ENCODE measurements at regions not wholly inside any gene's neighbourhood (a gene's known extent, or its start where the extent isn't known, plus 50 kb on each side); places are given as distances from the start of the nearest gene placed in this dataset.

- H3K9me3 ChIP-seq, result no peaks in the 10 kb centered on the region
- ATAC-seq, result no peak
- H3K4me3 ChIP-seq, result no peak overlapping the region
- H3K4me1 ChIP-seq, result no peaks in the 10 kb centered on the region
- H3K27me3 ChIP-seq, result peaks cover 33% of the 10 kb centered on the region
- no peaks in the 10 kb centered on the region for H3K36me3 ChIP-seq
- 90 to 94% methylated on average over 2 to 9 of the region's 13 CpGs for WGBS, 2 donors (ENCODE audit: low coverage in 1 of 2)
- TF ChIP-seq CTCF (IDR thresholded peaks at IDR 0.05) (no peak), POLR2AphosphoS5 (IDR thresholded peaks at IDR 0.05) (no peak), EP300 (IDR thresholded peaks at IDR 0.05) (no peak), POLR2A (IDR thresholded peaks at IDR 0.05) (no peak)
- H3K27ac ChIP-seq, result no peak overlapping the region
Observed at GRCh38 chr2:241996100-241996499, 126.6 kb downstream of the RTP5 start.

- Histone ChIP-seq H3K4me3 (no peak overlapping the region), H3K4me1 (no peaks in the 10 kb centered on the region), H3K27ac (no peak overlapping the region), H3K9me3 (no peaks in the 10 kb centered on the region), H3K27me3 (peaks cover 33% of the 10 kb centered on the region), H3K36me3 (no peaks in the 10 kb centered on the region)
- ATAC-seq, result no peak
- TF ChIP-seq POLR2A (IDR thresholded peaks at IDR 0.05) (no peak), EP300 (IDR thresholded peaks at IDR 0.05) (no peak), CTCF (IDR thresholded peaks at IDR 0.05) (no peak), POLR2AphosphoS5 (IDR thresholded peaks at IDR 0.05) (no peak)
- WGBS, 2 donors (ENCODE audit: low coverage in 1 of 2), result 75 to 88% methylated on average over 4 to 12 of the region's 16 CpGs
Observed at GRCh38 chr2:241997017-241997416, 127.5 kb downstream of the RTP5 start.

GRCh38 chr2:241999184-241999583 is 129.7 kb downstream of the RTP5 start:
- WGBS, 2 donors (ENCODE audit: low coverage in 1 of 2), result 60 to 72% methylated on average over 1 to 3 of the region's 16 CpGs
- Histone ChIP-seq H3K9me3 (no peaks in the 10 kb centered on the region), H3K4me1 (no peaks in the 10 kb centered on the region), H3K27me3 (peaks cover 24% of the 10 kb centered on the region), H3K36me3 (no peaks in the 10 kb centered on the region), H3K4me3 (no peak overlapping the region), H3K27ac (no peak overlapping the region)
- TF ChIP-seq POLR2AphosphoS5 (IDR thresholded peaks at IDR 0.05) (no peak), POLR2A (IDR thresholded peaks at IDR 0.05) (no peak)
- ATAC-seq, result no peak

GRCh38 chr2:242001853-242002252 is 132.3 kb downstream of the RTP5 start:
- no peaks in the 10 kb centered on the region for H3K4me1 ChIP-seq
- TF ChIP-seq POLR2AphosphoS5 (IDR thresholded peaks at IDR 0.05) (no peak), CTCF (IDR thresholded peaks at IDR 0.05) (no peak), POLR2A (IDR thresholded peaks at IDR 0.05) (no peak), EP300 (IDR thresholded peaks at IDR 0.05) (no peak)
- peaks cover 18% of the 10 kb centered on the region for H3K27me3 ChIP-seq
- H3K36me3 ChIP-seq, result no peaks in the 10 kb centered on the region
- H3K4me3 ChIP-seq, result no peak overlapping the region
- no peak for ATAC-seq
- no peak overlapping the region for H3K27ac ChIP-seq
- no peaks in the 10 kb centered on the region for H3K9me3 ChIP-seq
- 77 to 87% methylated on average over 3 to 5 of the region's 8 CpGs for WGBS, 2 donors (ENCODE audit: low coverage in 1 of 2)

- Histone ChIP-seq H3K27ac (no peak overlapping the region), H3K27me3 (peaks cover 11% of the 10 kb centered on the region), H3K4me1 (no peaks in the 10 kb centered on the region), H3K9me3 (no peaks in the 10 kb centered on the region), H3K36me3 (no peaks in the 10 kb centered on the region), H3K4me3 (no peak overlapping the region)
- no peak for ATAC-seq
- TF ChIP-seq CTCF (IDR thresholded peaks at IDR 0.05), result no peak
- TF ChIP-seq POLR2A (IDR thresholded peaks at IDR 0.05), result no peak
- TF ChIP-seq EP300 (IDR thresholded peaks at IDR 0.05), result no peak
- TF ChIP-seq POLR2AphosphoS5 (IDR thresholded peaks at IDR 0.05), result no peak
- WGBS, 2 donors (ENCODE audit: low coverage in 1 of 2), result 40 to 73% methylated on average over 1 to 6 of the region's 13 CpGs
Observed at GRCh38 chr2:242002944-242003343, 133.4 kb downstream of the RTP5 start.

Measured in gastroesophageal sphincter (tissue), 4 donors.